Activated naive CD4-positive, alpha-beta T cell treated with Interleukin-2 at 50 U/mL for 16 hours (primary cell): ENCODE measurements at regions not wholly inside any gene's neighbourhood (a gene's known extent, or its start where the extent isn't known, plus 50 kb on each side); places are given as distances from the start of the nearest gene placed in this dataset.

Source experiments
- DNase-seq: peaks from one replicate; pipeline ENCODE4 v3.0.0-alpha.2; 2020

DNA sequence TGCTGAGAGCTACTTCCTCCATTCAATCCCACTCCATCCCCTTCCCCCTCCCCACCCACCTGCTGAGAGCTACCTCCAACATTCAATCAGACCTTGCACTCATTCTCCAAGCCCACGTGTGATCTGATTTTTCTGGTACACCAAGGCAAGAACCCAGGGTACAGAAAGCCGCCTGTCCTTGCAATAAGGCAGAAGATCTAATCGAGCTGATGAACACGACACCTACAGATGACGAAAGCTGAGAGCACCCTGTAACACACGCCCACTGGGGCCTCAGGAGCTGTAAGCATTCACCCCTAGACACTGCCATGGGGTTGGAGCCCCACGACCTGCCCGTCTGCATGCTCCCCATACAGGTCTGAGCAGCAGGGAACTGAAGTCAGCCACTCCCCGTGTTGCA lies 58.3 kb downstream of the TRIML1 start:
- no peak for DNase-seq

DNA sequence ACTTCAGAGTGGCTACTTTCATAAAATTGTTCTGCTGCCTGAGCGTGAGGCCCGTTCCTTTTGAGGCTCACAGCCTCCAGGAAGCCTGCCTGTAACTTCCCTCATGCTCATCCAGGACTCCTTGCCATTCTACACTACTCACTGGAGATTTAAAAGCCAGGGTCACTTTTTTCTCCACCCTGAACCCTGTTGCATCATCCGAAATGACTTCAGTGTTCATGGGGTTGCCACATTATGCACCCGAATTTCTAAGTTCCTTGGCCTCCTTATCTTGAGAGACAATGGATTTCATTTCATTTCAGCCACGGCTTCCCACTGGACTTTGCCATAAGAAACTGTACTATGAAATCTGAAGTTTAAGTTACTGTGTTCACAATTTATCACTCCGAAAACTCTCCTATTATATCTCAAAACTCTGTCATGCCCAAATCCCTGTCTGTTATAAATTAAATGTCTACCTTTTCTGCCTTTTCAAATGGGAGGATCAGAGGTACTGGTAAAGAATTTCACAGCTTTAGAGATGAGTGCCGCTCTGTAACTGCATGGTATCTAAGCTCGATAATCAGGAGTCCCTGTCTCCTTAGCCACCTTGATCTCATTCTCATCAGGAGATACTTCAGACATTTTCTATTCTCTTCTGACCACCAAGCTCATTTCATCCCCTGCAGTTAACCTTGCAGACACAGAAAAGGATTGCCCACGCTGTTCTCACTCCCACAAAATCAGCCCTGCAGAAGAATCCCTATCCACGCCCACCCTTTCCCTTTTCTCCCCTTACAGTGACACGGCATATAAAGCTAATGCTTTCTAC lies 59.9 kb downstream of the TRIML1 start:
- DNase-seq = no peak

DNA sequence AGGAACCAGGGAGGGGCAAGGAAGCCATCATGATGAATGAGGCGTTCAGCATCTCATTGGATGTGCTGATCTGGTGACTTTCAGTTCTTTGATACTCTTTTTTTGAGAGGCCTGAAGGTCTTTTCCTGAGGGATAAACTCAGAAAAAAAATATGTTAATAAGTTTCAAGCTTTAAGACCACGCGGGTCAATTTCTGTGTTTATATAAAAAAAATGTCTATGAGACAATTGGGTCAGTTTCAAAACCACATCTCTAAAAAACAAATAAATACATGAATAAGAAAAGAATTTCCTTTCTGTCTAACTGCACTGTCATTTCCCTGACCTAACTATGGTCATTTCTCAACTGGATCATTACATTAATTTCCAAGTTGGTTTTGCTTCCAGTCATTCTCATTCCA lies 62.6 kb downstream of the TRIML1 start:
- no peak for DNase-seq

DNA sequence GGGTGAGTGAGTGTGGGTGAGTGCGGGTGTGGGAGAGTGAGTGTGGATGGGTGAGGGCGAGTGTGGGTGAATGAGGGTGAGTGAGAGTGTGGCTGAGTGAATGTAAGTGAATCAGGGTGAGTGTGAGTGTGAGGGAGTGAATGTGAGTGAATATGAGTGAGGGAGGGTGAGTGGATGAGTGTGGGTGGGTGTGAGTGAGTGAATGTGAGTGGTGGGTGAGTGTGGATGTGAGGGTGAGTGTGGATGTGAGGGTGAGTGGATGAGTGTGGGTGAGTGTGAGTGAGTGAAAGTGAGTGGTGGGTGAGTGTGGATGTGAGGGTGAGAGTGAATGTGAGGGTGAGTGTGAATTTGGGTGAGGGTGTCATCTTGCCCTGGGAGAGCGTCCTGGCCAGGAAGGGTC lies 67.5 kb downstream of the TRIML1 start:
- no peak for DNase-seq

DNA sequence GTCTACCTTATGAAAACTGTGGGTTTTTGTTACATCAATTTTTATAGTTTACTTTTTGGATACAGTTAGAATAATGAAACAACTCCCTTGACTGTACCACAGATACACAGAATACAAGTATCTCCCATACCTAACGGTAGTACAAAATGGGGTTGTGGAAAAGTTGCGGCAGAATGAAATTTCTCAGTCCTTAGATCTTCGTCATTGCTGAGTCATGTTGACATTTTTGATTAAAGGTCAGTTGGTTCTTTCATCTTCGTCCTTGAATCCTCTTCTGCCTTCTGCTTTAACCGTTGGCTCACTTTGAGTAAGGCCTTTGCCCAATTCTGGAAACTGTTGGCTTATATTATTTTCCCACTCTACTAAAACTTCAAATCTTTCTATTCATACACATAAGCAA lies 75.6 kb downstream of the TRIML1 start:
- no peak for DNase-seq

DNA sequence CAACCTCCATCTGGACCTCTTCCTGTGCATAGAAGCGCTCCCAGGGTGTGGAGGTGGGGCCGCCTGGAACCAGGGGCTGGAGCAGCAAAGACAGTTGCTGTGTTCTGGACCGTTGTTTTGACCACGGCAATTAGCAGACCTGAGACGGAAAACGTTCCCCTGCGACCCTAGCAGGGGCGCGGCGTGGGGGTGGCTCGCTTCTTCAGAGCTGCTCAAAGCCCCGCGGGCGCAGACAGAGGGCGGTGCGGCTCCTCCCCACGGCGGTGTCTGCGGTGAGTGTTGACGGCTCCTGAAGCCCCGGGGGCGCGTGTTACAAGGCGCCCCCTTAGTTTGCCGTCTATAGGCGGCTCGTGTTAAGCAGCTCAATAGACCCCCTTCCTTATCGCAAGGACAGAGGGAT lies 79.2 kb downstream of the TRIML1 start:
- no peak for DNase-seq

DNA sequence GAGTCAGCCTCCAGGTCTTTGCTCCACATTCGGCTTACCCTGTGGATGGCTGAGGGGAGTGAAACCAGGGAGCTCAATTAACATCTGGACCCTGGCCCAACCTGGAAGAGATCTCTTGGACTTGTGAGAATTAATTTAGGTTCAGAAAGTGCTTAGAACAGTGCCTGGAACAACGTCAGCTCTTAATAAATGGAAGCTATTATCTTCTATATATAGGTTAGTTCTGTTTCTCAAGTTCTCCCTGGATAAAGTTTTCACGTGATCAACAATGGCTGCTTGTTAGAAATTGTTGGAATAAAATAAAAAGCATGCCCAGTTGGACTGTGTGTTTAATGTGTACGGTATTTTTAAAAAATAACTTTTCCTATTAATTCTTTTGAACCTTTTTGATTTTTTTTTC lies 80.8 kb downstream of the TRIML1 start:
- no peak for DNase-seq

DNA sequence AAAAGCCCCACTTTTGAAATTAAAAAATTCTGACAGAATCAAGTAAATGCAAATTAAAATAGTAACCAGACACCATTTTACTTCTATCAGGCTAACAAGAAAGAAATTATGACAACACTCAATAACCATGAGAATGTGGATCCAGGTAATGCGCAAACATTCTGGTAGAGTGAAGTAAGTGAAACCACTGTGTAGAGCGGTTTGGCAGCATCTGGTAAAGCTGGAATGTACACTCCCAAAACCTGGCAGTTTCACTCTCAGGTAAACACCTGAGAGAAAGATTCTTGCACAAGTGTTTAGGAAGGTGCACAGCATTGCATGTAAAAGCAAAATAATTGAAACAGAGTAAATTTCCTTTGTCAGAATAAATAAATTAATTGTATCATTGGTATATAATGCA lies 81.8 kb downstream of the TRIML1 start:
- no peak for DNase-seq

DNA sequence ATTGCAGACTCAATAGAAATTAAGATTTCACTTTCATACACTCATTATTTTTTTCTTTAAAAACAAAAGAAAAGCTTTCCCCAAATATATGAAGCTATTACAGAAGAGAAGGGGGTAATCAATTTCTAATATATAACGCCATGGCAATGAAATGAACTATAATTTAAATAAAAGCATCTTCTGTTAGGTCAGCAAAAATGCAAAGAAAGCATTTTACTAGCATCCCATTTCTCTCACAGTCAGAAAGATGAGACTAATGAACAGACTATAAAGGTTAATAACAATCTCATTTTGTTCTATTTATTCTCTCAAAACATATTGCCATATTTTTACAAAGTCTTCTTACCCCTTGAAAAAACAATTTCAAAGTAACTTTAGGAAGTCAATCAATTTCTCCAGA lies 89.0 kb downstream of the TRIML1 start:
- no peak for DNase-seq

DNA sequence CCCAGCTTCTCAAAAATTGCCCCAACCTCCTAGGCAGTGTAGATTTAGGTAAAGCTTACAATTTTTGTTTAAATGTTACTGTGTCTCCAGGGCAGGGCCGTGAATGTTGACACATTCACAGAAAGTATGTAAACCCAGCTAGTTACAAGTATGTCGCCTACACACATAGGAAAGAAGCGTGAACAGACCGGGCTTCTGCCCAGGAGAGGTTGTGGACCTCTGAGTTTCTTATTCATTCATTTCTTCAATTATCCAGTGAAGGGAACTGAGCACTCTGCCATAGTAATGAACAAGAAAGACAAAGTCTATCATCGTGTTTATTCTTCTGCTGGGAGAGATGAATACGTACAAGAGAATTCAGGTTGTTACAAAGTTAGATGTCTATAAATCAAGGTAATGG lies 93.2 kb downstream of the TRIML1 start:
- no peak for DNase-seq

DNA sequence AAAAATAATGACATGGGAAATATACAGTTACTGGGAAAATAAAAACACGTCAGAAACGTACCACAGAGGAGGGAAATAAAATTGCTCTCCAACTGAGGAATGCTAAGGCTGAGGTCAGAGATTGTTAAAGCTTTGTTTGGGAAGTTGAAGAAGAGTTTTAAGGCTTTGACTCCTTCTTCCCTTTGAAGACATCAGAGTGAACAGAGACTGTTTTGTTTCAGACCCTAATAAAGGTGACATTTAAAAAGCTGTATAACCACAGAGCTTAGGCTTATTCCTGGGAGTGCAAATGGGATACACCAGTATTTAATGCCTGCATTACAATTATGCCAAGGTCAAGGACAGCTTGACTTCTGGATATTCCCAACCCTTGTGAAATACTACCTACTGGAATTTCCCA lies 102.8 kb downstream of the TRIML1 start:
- no peak for DNase-seq

DNA sequence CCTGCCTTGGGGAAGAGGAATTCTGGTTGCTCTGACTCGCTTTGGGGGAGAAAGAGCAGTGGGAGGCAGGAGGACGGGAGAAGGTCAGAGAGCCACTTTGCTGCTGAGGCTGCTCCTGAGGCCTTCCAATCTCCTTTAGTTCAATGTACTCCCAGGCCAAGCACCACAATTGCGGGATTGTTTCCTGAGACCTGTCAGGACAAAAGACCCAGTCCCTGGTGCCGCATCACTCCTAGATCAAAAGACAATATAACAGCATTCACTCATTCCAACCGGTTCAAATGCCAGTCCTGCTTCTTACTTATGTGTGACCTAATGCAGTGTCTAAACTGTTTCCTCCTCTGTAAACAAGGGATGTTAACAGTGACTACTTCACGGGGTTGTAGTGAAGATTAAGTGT lies 106.4 kb downstream of the TRIML1 start:
- no peak for DNase-seq

DNA sequence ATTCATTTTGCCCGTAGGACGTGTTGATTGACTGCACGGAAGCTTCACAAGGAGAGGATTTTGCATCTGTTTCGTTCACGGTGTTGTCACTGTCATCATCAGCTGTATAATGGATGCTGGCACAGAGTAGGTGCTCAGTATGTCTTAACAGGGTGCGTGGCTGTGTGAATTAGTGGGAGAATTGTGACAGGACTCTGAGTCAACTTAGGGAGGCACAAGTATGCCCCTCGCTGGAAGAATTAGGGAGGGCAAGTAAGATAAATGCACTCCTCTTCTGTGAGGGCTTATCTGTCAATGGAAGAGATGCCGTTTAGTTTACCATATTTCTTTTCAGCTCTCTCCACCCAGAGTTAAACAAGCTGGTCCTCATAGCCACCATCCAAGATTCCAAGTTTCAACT lies 107.2 kb downstream of the TRIML1 start:
- no peak for DNase-seq

DNA sequence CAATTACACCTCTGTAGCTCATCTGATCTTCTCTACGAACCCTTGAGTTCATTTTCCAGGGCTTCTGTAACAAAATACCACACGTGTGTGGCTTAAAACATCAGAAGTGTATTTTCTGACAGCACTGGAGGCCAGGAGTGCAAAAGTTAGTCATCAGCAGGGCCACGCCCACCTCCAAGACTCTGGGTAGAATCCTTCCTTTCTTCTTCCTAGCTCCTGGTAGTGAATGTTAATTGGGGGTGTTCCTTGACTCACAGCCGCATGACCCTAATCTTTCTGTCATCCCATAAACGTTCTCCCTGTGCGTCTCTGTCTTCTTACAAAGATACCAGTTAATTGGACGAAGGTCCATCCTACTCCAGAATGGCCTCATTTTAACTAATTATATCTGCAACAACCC lies 115.0 kb downstream of the TRIML1 start:
- no peak for DNase-seq

DNA sequence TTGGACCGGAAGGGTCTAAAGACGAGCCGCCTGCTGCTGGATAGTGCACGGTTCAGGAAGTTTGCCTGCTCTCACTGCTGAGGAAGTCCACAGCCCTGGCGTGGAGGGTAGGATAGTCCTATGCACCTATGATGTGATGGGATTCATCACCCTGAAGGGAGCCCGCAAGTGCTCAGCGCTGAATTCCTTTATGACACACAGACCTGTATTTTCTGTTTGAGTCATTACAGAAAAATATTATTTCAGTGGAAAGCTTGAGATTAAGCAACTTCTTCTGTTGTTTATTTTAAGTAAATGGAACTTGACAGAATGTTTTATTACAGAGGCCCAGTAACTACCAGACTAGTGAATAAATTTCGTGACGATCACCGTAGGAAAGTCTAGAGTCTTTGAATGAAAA lies 123.2 kb downstream of the TRIML1 start:
- DNase-seq = no peak

DNA sequence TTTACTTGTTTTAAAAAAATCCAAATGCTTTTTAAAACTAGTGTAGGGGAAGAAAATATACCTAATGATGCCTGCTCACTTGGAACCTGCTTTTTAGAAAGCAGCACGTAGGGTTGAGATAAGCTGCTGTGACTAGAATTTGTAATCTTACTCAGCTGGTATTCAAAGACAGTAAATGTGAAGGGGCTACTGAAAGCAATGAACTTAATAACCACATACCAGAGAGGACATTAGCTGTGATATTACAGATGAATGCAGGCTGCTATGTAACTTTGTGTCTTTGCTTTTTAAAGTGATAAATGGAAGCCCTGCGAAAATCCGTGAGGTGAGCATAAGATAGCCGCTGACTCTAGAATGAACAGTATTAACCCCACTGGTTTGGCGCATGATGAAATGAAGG lies 124.1 kb downstream of the TRIML1 start:
- no peak for DNase-seq

DNA sequence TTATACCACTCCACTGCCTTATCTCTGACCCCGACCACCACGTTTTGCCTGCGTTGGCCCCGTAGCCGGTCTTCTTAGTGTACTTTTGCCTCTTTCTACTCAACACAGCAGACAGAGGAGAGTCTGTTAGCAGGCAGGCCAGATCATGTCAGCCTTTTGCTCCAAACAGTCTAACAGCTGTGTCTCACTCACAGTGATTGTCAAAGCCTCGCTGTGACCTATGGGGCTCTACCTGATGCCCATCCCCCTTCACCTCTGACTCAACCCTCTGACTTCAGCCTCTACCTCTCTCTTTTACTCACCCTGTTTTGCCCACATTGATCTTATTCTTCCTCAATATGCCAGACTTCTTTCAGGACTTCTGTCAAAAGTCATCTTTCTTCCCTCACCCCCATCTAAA lies 127.1 kb downstream of the TRIML1 start:
- DNase-seq = no peak

DNA sequence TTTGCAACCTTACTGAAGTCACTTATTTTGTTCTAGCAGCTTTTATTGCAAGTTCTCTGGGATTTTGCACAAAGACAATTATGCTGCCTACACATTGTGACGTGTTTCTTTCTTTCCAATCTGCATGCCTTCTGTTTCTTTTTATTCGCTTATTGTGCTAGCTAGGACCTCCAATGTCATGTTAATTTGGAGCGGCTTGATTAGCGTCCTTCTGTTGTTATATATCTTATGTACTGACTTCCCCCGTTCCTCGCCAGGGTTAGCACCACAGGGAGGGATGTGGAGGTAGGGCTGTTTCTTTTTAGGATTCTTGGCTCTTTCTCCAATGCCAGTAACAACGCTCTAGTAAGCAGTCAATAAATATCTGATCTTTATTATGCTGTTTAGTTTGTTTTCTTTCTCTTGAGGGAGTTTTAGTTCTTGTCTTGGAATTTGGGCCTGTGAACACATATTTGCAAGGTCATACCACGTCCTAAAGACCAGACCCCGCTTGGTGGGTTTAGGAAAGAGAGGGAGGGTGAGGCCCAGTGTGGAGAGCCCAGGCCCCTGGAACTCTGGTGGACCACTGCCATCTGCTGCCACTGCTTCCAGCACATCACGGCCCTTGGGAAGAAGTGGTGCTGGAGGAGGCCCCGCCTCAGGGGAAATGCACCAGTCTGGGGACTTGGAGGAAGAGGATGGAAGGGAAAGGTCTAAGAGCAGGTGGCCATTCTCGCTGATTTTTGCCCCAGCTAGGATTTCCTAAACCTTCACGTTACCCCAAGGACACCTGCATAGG lies 129.1 kb downstream of the TRIML1 start:
- no peak for DNase-seq

DNA sequence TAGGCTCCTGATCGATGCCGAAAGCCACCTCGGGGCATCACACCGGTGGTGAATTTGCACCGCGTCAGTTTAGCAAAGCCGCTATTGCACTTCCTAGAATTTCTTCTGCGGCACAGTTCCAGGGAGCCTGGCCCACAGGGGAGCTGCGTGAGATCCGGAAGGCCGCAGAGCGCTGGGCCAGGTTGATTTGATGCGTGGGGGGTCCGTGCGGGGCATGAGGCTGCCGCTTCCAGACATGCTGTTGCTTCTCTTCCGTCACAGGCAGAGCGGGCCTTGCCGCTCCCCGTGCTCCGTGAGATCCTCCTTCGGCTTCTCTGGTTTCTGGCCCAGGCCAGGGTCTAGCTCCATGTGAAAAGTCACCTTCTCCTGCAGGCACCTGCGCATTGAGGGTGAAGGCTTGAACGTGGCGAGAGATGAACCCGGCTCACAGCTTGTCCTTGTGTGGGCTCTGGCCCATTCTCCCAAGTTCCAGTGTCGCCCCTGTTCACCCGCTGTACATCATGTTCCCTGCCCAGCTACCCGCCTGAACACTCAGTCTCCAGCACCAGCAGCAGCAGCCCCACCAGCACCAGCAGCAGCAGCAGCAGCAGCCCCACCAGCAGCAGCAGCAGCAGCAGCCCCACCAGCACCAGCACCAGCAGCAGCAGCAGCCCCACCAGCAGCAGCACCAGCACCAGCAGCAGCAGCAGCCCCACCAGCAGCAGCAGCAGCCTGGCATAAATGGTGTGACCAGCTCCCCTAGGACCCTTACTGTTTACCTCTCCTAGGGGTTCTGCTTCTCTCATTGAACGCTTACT lies 131.2 kb downstream of the TRIML1 start:
- no peak for DNase-seq

DNA sequence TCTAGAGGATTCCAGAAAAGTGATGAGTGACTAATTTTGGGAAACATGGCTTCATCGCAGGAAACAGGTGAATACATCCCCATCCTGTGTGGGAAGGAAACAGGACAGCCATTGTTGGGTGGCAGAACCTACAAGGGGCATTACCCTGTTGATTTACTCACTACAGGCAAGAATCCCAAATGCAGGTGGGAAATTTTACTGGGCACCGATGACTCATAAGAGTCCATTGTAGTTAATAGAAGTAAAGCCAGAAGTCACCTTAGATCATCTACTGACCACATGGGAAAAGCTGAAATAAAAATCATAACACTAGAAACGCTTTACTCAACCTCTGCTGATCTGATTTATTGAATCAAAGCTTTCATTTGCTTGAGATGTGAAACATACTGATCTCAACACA lies 136.4 kb downstream of the TRIML1 start:
- DNase-seq = no peak

DNA sequence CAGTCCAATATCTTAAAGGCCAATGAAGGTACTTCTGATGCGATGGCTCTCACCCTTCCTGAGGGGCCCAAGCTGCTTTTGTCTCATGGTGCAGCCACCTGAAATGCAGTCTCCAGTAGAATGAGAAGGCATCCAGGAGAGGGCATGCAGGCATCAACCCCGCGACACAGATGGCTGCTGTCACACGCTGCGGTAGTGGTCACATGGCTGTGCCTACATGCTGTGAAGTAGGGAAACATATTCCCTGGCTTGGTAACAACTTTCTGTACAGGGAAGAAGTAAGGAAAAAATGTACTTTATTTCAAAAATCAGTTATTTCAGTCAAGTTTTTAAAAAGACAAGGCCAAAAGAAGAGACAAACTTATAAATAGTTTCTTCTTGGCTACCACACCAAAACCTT lies 139.9 kb downstream of the TRIML1 start:
- no peak for DNase-seq

DNA sequence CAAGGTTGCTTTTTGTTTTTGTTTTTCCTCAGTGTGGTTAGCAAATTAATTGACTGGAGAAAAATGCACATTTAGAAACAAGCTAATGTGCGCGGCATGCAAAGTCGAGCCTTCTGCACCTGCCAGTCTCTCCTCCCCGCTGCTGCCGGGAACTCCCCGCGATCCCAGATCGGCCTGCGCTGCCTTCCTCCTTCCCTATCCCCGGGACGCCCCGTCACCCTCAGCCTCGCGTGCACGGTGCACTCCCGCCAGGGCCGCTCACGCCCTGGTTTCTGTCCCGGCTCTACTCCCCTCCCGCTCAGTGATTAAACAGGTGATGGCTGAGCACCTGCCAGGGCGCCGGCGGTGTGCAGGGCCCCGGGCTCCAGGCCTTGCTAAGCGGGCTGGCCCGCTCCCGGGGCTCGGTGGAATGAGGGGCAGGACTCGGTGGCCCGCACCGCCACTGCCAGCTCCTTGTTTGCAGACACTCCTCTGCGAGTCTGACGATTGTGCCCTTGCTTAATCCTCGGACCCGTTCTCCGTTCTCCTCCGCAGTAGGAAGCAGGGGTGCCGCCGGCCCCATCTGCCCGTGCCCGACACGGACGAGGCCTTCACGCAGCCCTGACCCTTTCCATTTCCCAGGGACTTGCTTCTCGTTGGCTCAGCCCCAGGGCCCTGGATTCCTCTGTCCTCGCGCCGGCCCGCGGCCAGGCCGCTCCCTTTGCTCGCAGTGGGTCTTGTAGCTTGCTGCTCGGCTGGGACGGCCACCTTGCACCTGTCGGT lies 143.4 kb downstream of the TRIML1 start:
- no peak for DNase-seq
